Body of pancreas (tissue), 4 donors: ENCODE measurements at regions not wholly inside any gene's neighbourhood (a gene's known extent, or its start where the extent isn't known, plus 50 kb on each side); places are given as distances from the start of the nearest gene placed in this dataset.
"Not testable (repeated sequence)": the region's sequence is repeated elsewhere in the genome, so short reads cannot be mapped to it uniquely, and the experiment has no call there.

Source experiments
- CTCF ChIP-seq, 7 experiments: fragments of 450-650 bp in 4 of 7; fragments of 200-600 bp in 3 of 7; sonication (generic) in 3 of 7; IDR thresholded peaks; one replicate each; pipeline ENCODE4 v1.5.1; 2016 to 2019; ENCODE audit warnings: antibody characterized with exemption in 7 of 7
- POLR2A ChIP-seq, 3 donors: fragments of 450-650 bp; IDR thresholded peaks; one replicate each; pipeline ENCODE4 v1.6.1; 2016; ENCODE audit warnings: antibody characterized with exemption in 3 of 3, mild to moderate bottlenecking in 2 of 3

- not testable (repeated sequence) for TF ChIP-seq POLR2A, CTCF (IDR thresholded peaks at IDR 0.05)
These were observed 704.4 kb upstream of the FRG1 start for GRCh38 chr4:189236321-189236720.
